Stomach (tissue), 4 donors: ENCODE measurements at regions not wholly inside any gene's neighbourhood (a gene's known extent, or its start where the extent isn't known, plus 50 kb on each side); places are given as distances from the start of the nearest gene placed in this dataset.

Experiments used
- POLR2A ChIP-seq, 4 donors: fragments of 450-650 bp; IDR thresholded peaks; one replicate each; pipeline ENCODE4 v1.6.1; 2016; ENCODE audit warnings: antibody characterized with exemption in 4 of 4, control low read depth in 2 of 4, mild to moderate bottlenecking in 1 of 4, moderate library complexity in 1 of 4
- TF ChIP-seq, protein P1 (sequence below), 7 experiments: fragments of 450-650 bp in 4 of 7; fragments of 200-600 bp in 3 of 7; sonication (generic) in 3 of 7; IDR thresholded peaks; one replicate each; pipeline ENCODE4 v1.5.1; 2016 to 2019; ENCODE audit warnings: antibody characterized with exemption in 7 of 7, control low read depth in 2 of 7, mild to moderate bottlenecking in 1 of 7

DNA sequence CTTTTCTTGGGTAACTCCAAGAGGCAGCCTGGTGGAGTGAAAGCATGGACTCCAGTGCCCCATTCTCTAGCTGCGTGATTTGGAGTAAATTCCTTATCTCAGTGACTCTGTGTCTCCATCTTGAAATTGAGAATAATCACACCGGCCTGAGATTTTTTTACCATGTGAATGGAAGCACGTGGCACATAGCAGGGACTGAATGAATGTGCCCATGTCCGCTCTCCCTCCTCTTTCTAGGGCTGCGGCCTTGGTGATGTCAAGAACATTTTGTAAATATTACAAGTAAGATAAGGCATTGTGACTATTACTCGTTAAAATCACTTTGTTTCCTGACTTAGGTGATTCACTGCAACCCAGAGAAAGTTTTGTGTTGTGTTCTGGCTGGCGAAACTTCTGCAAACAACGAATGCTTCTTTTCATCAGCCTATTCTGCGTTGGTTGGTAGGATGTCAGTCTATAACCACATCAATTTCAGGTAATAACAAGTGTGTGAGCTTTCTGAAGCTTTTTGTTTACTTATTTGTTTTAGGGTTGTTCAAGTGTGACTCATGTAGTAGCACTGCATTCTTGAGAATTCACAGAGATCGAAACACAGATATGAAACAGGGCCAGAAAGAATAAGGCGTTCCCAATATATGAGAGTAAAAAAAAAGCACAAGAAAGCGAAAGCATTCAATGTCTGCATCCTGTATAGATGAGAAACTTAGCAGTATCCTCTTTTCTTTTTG is 135.7 kb upstream of the SLC45A1 start:
- TF ChIP-seq, protein P1, sequence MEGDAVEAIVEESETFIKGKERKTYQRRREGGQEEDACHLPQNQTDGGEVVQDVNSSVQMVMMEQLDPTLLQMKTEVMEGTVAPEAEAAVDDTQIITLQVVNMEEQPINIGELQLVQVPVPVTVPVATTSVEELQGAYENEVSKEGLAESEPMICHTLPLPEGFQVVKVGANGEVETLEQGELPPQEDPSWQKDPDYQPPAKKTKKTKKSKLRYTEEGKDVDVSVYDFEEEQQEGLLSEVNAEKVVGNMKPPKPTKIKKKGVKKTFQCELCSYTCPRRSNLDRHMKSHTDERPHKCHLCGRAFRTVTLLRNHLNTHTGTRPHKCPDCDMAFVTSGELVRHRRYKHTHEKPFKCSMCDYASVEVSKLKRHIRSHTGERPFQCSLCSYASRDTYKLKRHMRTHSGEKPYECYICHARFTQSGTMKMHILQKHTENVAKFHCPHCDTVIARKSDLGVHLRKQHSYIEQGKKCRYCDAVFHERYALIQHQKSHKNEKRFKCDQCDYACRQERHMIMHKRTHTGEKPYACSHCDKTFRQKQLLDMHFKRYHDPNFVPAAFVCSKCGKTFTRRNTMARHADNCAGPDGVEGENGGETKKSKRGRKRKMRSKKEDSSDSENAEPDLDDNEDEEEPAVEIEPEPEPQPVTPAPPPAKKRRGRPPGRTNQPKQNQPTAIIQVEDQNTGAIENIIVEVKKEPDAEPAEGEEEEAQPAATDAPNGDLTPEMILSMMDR (IDR thresholded peaks at IDR 0.05): no peak
- TF ChIP-seq POLR2A (IDR thresholded peaks at IDR 0.05): no peak
